ENCODE measurements at regions not wholly inside any gene's neighbourhood (a gene's known extent, or its start where the extent isn't known, plus 50 kb on each side); places are given as distances from the start of the nearest gene placed in this dataset.

DNA sequence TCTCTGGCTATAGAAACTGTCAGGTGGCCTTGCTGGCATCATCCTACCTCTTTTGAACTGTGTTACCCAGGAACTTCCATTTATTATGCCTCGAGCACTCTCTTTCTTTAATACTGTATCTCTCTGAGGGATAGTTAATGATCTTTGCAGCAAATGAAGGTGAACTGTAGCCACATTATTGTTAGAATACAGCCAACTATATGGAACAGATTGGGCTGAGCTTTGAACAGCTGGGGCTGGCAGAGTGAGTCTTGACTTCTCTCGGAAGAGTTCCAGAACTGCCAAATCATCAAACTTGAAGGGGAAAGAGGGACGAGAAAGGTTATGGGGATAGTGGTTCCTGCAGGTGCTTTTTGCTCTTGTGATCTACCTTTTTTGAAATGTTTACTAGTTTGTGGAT lies 237.7 kb downstream of the PRL start:
- DNase-seq: no peak
- peaks cover 5% of the 10 kb centered on the region for H3K36me3 ChIP-seq (replicated peaks; ENCODE audit: control insufficient read depth, insufficient read depth, low read length)
- no peak overlapping the region for H3K4me3 ChIP-seq (ENCODE audit: insufficient read depth, low read depth, low read length)
- H3K27me3 ChIP-seq (ENCODE audit: control insufficient read depth, insufficient read depth, low read length): no peaks in the 10 kb centered on the region

DNA sequence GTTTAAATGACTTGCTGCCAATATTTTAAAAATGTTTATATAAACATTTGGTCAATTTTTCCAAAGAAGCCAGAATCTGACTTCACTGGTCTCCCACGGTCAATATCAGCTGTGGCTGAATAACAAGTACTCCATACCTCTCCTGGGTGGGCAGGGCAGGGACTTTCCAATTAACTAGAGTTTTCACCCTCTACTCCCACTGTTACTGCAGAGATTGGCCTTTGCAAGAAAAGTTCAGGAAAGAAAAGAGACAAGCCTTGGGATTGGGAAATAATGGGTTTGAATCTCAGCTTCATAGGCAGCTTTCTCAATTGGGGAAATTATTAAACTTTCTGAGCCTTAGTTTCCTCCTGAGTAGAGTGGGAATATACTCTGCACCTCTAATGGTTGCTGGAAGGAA lies 236.9 kb downstream of the PRL start:
- H3K36me3 ChIP-seq (replicated peaks; ENCODE audit: control insufficient read depth, insufficient read depth, low read length): peaks cover 5% of the 10 kb centered on the region
- DNase-seq: no peak
- H3K4me3 ChIP-seq (ENCODE audit: insufficient read depth, low read depth, low read length): no peak overlapping the region

DNA sequence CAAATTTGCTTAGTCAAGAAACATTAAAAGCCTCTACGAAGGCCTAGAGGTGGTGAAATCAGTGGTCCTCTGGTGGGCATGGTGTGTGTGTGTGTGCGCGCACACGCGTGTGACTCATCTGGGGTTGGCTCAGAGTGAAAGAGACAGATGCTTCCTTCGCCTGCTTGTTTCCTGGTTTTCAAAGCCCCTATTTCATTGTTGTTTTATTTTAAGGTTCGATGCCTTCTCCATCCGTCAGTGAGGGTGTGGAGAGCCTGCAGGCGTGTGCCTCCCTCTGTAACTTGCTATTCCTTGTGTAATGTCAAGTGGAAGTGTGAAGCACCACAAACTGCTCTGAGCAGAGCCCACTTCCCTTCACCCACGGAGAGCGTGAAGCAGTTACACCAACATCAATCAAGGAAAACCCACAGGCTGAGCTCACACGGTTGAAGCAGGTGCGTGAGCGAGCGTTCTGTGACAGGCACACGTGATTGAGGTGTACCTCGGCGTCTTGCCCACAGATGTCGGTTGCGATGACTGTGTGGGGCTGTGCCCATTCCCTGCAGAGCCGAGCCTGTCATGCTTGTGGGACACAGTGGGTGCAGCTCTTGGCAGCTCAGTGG lies 233.9 kb downstream of the PRL start:
- Histone ChIP-seq H3K27me3 (ENCODE audit: control insufficient read depth, insufficient read depth, low read length) (no peaks in the 10 kb centered on the region), H3K4me3 (ENCODE audit: insufficient read depth, low read depth, low read length) (no peak overlapping the region), H3K36me3 (replicated peaks; ENCODE audit: control insufficient read depth, insufficient read depth, low read length) (peaks cover 1% of the 10 kb centered on the region; the same call in 1 of the 2 replicates)
- DNase-seq: no peak

More for the DNA sequence above, 236.9 kb downstream of the PRL start:
- no peaks in the 10 kb centered on the region for H3K27me3 ChIP-seq (ENCODE audit: control insufficient read depth, insufficient read depth, low read length)

DNA sequence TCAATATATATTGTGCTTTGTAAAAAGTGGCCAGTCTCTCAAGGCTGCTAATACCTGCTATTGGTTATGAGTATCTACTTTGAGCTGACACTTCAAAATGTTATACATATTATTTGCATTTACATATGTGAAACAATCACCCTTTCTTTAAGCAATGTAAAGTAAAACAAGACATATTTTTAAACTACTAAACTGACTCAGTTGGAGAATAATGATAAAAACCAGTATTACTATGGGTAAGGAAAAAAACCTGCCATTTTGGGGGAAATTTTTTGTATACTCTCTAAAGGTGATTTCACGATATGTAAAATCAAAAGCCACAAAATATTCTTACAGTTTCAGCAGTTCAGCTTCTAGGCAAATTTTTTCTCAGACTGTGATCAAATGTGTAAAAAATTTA lies 232.3 kb downstream of the PRL start:
- peaks cover 1% of the 10 kb centered on the region; the same call in 1 of the 2 replicates for H3K36me3 ChIP-seq (replicated peaks; ENCODE audit: control insufficient read depth, insufficient read depth, low read length)
- no peaks in the 10 kb centered on the region for H3K27me3 ChIP-seq (ENCODE audit: control insufficient read depth, insufficient read depth, low read length)
- H3K4me3 ChIP-seq (ENCODE audit: insufficient read depth, low read depth, low read length): no peak overlapping the region
- no peak for DNase-seq

DNA sequence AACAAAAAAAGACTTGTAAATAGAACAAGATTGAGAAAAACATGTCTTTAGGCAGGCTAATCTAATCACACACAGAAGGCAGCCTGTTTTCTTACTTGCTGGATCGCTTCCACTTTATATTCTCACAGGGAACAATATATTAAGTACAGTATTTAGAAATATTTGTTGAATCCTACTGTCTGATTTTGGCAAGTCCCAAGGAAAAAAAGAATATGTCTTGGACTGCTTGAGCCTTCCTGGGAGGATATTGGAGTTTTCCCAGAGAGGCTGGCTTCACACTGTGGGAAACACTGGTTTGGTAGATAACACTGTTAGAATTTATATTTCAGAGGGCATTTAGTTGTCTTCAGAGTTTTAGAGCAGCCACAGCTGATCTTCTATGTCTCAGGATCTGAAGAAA lies 229.7 kb downstream of the PRL start:
- Histone ChIP-seq H3K4me3 (ENCODE audit: insufficient read depth, low read depth, low read length) (no peak overlapping the region), H3K27me3 (ENCODE audit: control insufficient read depth, insufficient read depth, low read length) (no peaks in the 10 kb centered on the region), H3K36me3 (replicated peaks; ENCODE audit: control insufficient read depth, insufficient read depth, low read length) (peaks cover 1% of the 10 kb centered on the region; the same call in 1 of the 2 replicates)
- no peak for DNase-seq

DNA sequence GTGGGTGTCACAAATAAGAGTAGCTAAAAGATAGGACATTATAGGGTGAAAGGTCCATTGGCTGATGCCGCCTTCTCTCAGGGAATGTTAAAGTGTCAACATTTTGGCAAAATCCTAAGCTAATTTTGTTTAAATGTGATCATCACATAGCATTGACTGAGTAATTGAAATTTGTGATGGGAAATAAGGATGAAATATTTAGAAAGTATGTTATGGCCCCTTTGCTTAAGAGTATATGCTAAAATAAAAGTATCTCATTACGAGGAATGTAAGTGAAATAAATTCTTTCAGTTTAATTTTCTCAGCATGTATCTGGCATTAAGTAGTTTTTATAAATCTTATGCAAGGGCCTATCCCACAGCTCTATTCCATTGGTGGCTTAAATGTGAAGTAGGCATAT lies 229.2 kb downstream of the PRL start:
- Histone ChIP-seq H3K27me3 (ENCODE audit: control insufficient read depth, insufficient read depth, low read length) (no peaks in the 10 kb centered on the region), H3K36me3 (replicated peaks; ENCODE audit: control insufficient read depth, insufficient read depth, low read length) (peaks cover 1% of the 10 kb centered on the region; the same call in 1 of the 2 replicates)

DNA sequence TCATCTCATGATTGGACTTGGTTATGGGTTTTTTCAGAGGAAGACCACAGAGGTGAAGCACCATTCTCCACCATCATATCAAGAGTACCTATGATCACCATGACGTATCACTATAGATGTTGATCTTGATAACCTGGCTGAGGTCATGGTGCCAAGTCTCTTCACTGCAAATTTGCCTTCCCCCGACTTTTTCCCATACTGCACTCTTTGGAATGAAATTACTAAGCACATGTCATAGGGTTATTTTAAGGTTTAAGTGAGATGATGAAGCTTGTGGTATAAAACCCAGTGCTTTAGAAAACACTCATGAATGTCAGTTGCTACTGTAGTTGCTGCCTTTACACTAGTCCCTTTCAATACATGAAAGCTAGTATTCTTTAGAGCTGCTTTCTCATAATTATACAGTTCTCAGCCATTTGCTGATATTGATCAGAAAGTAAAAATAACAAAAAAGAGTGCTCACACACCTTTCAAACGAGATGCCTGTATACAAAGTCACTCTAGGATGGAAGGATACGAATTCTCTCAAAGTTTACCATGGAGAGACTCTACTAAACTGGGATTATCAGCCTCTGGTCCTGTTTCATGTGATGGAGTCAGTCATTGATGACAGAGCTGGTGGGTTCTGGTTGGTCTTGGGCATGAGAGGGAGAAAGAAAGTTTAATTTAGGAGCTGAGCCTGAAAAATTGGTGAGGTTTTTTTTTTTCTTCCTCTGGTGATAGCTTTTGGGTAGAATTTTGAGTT lies 228.1 kb downstream of the PRL start:
- no peak for DNase-seq
- no peaks in the 10 kb centered on the region for H3K27me3 ChIP-seq (ENCODE audit: control insufficient read depth, insufficient read depth, low read length)
- H3K4me3 ChIP-seq (ENCODE audit: insufficient read depth, low read depth, low read length): no peak overlapping the region
- no peaks in the 10 kb centered on the region for H3K36me3 ChIP-seq (replicated peaks; ENCODE audit: control insufficient read depth, insufficient read depth, low read length)

More for the DNA sequence above, 229.2 kb downstream of the PRL start:
- H3K4me3 ChIP-seq (ENCODE audit: insufficient read depth, low read depth, low read length): no peak overlapping the region
- no peak for DNase-seq

DNA sequence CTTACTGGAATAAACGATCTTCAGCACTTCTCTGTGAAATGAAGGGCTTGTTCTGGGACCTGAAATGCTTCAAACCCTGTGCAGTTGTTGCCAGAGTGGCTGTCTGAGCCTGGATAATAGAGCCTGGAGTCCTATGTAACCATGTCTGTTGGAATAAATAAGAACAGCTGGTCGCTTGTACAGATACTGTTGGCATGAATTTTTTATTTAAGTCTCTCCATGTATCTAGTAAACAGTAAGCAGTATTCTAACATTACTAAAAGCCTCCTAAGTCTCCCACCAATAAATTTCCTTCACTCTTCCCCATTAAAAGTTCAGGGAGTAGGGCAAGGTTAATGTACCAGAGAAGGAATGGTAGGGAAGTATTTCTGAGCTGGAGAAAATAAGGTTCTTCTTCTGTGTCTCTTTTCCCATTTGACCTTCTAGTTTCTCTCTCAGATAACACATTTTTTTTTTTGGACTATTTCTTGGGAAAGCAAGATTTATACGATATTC lies 227.5 kb downstream of the PRL start:
- no peaks in the 10 kb centered on the region for H3K36me3 ChIP-seq (replicated peaks; ENCODE audit: control insufficient read depth, insufficient read depth, low read length)
- H3K4me3 ChIP-seq (ENCODE audit: insufficient read depth, low read depth, low read length): no peak overlapping the region
- H3K27me3 ChIP-seq (ENCODE audit: control insufficient read depth, insufficient read depth, low read length): no peaks in the 10 kb centered on the region
- no peak for DNase-seq

DNA sequence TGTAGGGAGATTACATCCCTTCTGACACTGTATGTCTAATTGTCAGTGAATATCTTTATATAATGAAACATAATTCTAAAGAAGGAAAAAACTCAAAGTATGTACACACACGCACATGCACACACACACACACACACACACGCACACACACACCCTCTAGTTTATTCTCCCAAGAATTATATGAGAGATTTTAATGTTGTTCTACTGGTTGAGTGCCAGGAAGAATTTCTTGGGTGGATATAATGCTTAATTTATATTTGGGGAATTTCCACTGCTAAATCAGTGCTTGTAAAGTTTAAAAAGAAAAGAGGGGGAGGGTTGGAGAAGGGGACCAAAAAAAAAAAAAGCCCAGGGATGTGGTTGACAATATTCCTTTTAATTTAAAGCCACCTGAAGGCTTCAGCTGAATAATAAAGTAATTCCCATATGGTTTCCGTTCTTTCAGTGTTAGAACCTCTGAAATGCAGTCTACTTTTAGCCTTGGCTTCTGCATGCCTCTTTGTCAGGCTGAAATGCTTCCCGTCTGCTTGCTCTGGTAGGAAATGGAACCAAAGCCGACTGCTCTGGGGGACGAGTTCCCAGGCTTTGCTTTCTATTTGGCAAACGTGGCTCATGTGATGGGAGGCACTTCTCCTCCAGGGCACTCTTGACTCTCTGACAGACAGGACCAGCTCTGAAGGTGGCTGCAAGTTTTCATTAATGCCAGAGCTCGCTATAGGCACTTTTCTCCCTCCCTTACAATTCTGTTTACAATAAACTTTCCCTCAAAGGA lies 225.4 kb downstream of the PRL start:
- Histone ChIP-seq H3K4me3 (ENCODE audit: insufficient read depth, low read depth, low read length) (no peak overlapping the region), H3K27me3 (ENCODE audit: control insufficient read depth, insufficient read depth, low read length) (no peaks in the 10 kb centered on the region), H3K36me3 (replicated peaks; ENCODE audit: control insufficient read depth, insufficient read depth, low read length) (no peaks in the 10 kb centered on the region)
- no peak for DNase-seq

DNA sequence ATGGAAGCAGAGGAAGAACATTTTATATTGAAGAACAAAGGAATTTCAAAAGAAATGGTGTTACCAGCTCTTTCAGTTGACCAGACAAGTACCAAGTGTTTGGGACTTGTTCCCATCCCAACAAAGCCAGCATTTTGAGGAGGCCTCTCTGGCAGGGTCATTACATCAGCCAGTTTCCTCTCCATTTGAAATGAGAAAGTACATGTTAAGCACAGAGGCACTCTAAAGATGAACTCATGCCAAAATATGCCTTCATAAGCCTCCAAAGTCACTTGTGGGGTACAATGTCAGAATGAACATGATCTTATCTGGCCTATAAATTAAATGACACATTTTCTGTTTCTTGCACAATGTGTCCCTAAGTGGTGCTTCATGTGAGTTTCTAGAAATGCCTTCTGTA lies 223.9 kb downstream of the PRL start:
- H3K36me3 ChIP-seq (replicated peaks; ENCODE audit: control insufficient read depth, insufficient read depth, low read length): no peaks in the 10 kb centered on the region
- no peak for DNase-seq
- H3K4me3 ChIP-seq (ENCODE audit: insufficient read depth, low read depth, low read length): no peak overlapping the region
- no peaks in the 10 kb centered on the region for H3K27me3 ChIP-seq (ENCODE audit: control insufficient read depth, insufficient read depth, low read length)

DNA sequence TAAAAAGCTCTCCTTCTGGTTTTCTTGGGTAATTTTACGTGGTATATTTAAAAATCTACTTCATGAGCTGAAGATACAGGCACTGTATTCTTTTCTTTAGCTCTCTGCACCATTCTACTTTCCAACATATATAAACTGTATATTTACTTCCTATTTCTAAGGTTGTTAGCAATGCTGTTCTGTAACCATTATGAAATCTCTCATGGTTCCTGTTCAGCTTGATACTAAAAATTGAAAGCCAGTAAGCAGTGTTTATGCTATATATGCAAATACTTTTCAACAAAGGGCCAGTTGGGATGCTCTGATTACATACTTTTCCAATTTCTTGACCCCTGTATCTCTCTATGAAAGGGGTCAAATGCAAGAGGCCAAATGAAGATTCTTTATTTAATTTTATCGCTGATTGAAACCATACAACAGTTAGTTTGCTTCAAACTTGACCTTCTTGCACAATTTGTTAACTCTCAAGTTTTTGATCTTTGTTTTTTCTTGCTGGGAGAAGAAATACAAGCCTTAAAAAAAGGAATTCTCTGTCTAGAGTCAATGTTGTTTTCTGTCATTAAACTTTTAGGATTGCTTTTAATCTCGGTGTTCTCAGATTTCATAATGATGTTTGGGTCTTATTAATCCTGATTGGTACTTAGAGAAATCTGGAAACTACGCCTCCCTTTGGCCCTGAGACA lies 223.2 kb downstream of the PRL start:
- no peaks in the 10 kb centered on the region for H3K36me3 ChIP-seq (replicated peaks; ENCODE audit: control insufficient read depth, insufficient read depth, low read length)
- no peaks in the 10 kb centered on the region for H3K27me3 ChIP-seq (ENCODE audit: control insufficient read depth, insufficient read depth, low read length)
- DNase-seq: no peak
- H3K4me3 ChIP-seq (ENCODE audit: insufficient read depth, low read depth, low read length): no peak overlapping the region

DNA sequence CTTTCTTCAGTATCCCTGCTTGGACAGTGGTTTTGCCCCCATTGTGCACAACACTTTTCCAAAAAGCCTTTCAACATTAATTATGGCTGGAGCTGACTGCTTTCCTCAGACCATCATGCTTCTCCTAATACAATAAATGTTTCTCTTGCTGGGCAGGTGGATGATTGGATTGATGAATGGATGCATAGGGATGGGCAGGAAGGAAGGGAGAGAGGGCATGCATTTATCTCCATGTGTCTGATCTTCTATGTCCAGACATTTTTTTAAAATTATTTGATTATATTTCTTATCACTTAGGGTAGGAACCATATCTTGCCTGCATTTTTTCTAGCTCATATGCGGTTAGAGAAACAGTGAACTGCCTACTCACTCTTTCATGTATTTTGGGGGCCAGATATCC lies 218.5 kb downstream of the PRL start:
- no peak for DNase-seq

DNA sequence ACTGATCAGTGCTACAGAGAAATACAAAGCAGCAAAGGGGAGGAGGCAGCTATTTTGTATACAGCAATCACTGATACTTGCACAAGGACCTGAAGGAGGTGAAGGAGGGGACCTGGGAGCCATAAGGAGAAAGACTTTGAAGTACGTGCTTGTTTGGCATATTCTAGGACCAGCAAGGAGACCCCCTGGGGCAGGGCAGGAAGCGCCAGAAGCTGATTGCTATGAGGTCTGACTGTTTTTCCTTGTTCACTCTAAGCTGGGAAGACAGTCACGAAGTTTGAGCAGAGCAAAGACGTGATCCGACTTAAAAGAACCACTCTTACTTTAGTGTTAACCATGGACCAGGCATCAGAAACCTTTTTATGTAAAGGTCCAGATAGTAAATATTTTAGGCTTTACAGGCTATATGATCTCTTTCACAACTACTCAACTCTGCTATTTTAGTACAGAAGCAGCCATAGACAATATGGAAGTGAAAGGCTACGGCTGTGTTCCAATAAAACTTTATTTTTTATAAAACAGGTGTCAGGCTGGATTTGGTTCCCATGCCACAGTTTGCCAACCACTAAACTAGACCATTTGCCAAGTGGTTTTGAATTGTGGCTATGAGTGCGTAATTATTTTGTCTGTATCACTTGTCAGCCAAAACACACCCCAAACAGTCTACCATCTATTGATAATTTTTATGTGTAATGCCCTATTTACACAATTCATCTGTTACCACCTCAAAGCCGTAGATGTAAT lies 217.9 kb downstream of the PRL start:
- DNase-seq: no peak
- Histone ChIP-seq H3K27me3 (ENCODE audit: control insufficient read depth, insufficient read depth, low read length) (no peaks in the 10 kb centered on the region), H3K36me3 (replicated peaks; ENCODE audit: control insufficient read depth, insufficient read depth, low read length) (no peaks in the 10 kb centered on the region), H3K4me3 (ENCODE audit: insufficient read depth, low read depth, low read length) (no peak overlapping the region)

More for the DNA sequence above, 218.5 kb downstream of the PRL start:
- no peak overlapping the region for H3K4me3 ChIP-seq (ENCODE audit: insufficient read depth, low read depth, low read length)
- H3K27me3 ChIP-seq (ENCODE audit: control insufficient read depth, insufficient read depth, low read length): no peaks in the 10 kb centered on the region
- no peaks in the 10 kb centered on the region for H3K36me3 ChIP-seq (replicated peaks; ENCODE audit: control insufficient read depth, insufficient read depth, low read length)

DNA sequence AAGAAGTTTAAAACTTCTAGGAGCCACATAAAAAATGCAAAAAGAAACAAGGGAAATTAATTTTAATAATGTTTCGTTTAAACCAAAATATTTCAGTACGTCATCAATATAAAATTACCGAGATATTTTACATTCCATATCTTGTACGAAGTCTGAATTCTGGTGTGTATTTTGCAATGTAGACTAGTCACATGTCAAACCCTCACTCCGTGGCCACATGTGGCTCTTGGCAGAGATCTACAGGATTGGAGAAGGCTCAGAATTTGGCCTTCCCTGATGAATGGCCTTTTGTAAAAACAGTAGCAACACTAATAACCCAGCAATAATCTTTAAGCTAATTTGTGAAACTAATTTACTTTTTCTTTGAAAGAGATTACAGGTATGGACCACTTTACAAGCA lies 217.1 kb downstream of the PRL start:
- no peak overlapping the region for H3K4me3 ChIP-seq (ENCODE audit: insufficient read depth, low read depth, low read length)
- no peaks in the 10 kb centered on the region for H3K36me3 ChIP-seq (replicated peaks; ENCODE audit: control insufficient read depth, insufficient read depth, low read length)
- DNase-seq: no peak
- no peaks in the 10 kb centered on the region for H3K27me3 ChIP-seq (ENCODE audit: control insufficient read depth, insufficient read depth, low read length)
